ENCODE measurements at regions not wholly inside any gene's neighbourhood (a gene's known extent, or its start where the extent isn't known, plus 50 kb on each side); places are given as distances from the start of the nearest gene placed in this dataset.

DNA sequence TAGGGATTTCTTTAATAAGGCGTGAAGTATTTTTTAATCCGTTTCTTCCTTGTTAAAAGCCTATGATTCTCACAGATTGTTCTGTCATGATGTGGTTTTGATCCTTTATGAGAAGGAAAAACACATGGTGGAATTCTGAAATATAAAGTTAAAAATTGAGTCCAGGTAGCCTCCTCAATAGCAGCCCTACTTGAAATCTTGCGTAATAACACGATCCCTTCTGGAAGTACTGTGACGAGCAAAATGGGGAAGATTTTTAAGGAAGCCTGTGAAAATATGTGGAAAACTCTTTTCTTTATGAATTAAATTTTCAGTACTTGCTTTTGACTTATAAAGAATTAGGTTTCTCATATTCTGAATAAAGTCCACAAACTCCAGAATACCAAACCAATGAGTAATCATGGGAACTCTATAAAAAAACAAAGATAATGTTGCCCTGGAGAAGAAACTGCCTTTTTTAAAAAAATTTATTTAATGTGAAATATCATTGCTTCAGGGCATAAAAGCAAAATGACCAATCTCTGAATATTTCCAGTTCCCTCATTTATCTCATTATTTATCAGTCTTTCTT, 476.4 kb upstream of the ZEB2 start:
- no peak for TF ChIP-seq CTCF (tag by site-specific recombination; IDR thresholded peaks at IDR 0.05)
- no peak for TF ChIP-seq GFI1B (tag by site-specific recombination; IDR thresholded peaks at IDR 0.05)
- TF ChIP-seq MEIS1 (CRISPR knock-in tag; IDR thresholded peaks at IDR 0.05; ENCODE audit: borderline replicate concordance), result no peak
- no peak for TF ChIP-seq ZBTB17 (tag by site-specific recombination; IDR thresholded peaks at IDR 0.05)
- no peak for TF ChIP-seq ZNF610 (tag by site-specific recombination; IDR thresholded peaks at IDR 0.05; ENCODE audit: borderline replicate concordance)
- TF ChIP-seq PRDM1 (tag by site-specific recombination; IDR thresholded peaks at IDR 0.05), result no peak
- no peak for TF ChIP-seq PBX3 (CRISPR knock-in tag; IDR thresholded peaks at IDR 0.05)
- TF ChIP-seq ZNF274 (IDR thresholded peaks at IDR 0.05; ENCODE audit: low read length), result no peak
- no peak for TF ChIP-seq ZNF274 (tag by site-specific recombination; IDR thresholded peaks at IDR 0.05; ENCODE audit: borderline replicate concordance)
- no peak for TF ChIP-seq ZNF660 (tag by site-specific recombination; IDR thresholded peaks at IDR 0.05)
- no peak for TF ChIP-seq ZNF292 (tag by site-specific recombination; IDR thresholded peaks at IDR 0.05; ENCODE audit: borderline replicate concordance, low read depth)

All from HEK293 (cell line).